GM13976 (cell line): ENCODE measurements at regions not wholly inside any gene's neighbourhood (a gene's known extent, or its start where the extent isn't known, plus 50 kb on each side); places are given as distances from the start of the nearest gene placed in this dataset.

Experiments used
- DNase-seq: peaks from one replicate; pipeline ENCODE4 v3.0.0; 2012; ENCODE audit warnings: low spot score
- in situ Hi-C: fragments of 300-500 bp; cut with MboI; formaldehyde crosslinking; loops from one replicate; pipeline ENCODE4 v1.12.0; 2022; ENCODE audit warnings: low sequenced_read_pairs, mixed read lengths, inconsistent platforms; ENCODE audit not compliant: unreplicated experiment
- TF ChIP-seq, protein P1 (sequence below): IDR thresholded peaks from 2 replicates; pipeline ENCODE4 v1.5.1; 2012; ENCODE audit warnings: borderline replicate concordance, mild to moderate bottlenecking; ENCODE audit not compliant: insufficient read depth; ENCODE audit errors: extremely low read depth, missing control alignments, control extremely low read depth

GRCh38 chr16:59690216-59690615 is 956.1 kb upstream of the GOT2 start:
- TF ChIP-seq, protein P1, sequence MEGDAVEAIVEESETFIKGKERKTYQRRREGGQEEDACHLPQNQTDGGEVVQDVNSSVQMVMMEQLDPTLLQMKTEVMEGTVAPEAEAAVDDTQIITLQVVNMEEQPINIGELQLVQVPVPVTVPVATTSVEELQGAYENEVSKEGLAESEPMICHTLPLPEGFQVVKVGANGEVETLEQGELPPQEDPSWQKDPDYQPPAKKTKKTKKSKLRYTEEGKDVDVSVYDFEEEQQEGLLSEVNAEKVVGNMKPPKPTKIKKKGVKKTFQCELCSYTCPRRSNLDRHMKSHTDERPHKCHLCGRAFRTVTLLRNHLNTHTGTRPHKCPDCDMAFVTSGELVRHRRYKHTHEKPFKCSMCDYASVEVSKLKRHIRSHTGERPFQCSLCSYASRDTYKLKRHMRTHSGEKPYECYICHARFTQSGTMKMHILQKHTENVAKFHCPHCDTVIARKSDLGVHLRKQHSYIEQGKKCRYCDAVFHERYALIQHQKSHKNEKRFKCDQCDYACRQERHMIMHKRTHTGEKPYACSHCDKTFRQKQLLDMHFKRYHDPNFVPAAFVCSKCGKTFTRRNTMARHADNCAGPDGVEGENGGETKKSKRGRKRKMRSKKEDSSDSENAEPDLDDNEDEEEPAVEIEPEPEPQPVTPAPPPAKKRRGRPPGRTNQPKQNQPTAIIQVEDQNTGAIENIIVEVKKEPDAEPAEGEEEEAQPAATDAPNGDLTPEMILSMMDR: no peak
- in situ Hi-C loops: no loop called here
- no peak for DNase-seq

DNA sequence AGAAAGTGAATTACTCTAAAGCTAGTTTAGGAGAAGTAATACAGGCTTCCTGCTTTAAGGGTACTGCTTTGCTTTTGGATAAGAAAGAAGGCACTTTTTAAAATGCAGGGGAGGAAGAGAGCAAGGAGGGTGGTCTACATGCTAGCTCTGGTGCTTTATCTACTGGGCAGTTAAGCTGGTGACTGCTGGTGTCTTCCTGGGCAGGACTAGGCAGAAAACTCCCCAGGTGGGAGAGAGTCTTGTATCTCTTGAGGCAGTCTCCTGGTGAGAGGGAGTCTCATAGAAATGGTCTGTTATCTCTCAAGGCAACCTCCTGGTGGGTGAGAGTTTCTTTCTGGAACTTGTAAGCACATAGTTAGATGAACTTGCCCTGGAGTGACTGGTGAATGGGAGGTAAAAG is 953.9 kb upstream of the GOT2 start:
- in situ Hi-C loops: no loop called here
- TF ChIP-seq, protein P1: no peak
- no peak for DNase-seq

GRCh38 chr16:59686405-59686804 is 952.3 kb upstream of the GOT2 start:
- DNase-seq: no peak
- in situ Hi-C loops: no loop called here

GRCh38 chr16:59684911-59685310 is 950.8 kb upstream of the GOT2 start:
- no peak for DNase-seq
- TF ChIP-seq, protein P1: no peak
- in situ Hi-C loops: no loop called here

More at GRCh38 chr16:59686405-59686804, 952.3 kb upstream of the GOT2 start:
- TF ChIP-seq, protein P1: no peak

- TF ChIP-seq, protein P1: no peak
- DNase-seq: no peak
- in situ Hi-C loops: no loop called here
These were observed 949.6 kb upstream of the GOT2 start for GRCh38 chr16:59683709-59684108.

- no peak for DNase-seq
- TF ChIP-seq, protein P1: no peak
- in situ Hi-C loops: no loop called here
These were observed 931.6 kb upstream of the GOT2 start for GRCh38 chr16:59665618-59666220.
